IMR-90 (cell line): ENCODE measurements at regions not wholly inside any gene's neighbourhood (a gene's known extent, or its start where the extent isn't known, plus 50 kb on each side); places are given as distances from the start of the nearest gene placed in this dataset.

Experiments
- ATAC-seq: fragments of 200-7000 bp; cut with Tn5 transposase; 2 replicates; pipeline ENCODE4 v1.9.1; 2020; ENCODE audit warnings: low read depth, mild to moderate bottlenecking, moderate library complexity
- BruUV-seq: library from RNA; stranded (reverse); fragments of 400-500 nt; replicated peaks from 2 replicates; lab custom pipeline; 2021; lab: Mats Ljungman, UMichigan
- CTCF ChIA-PET: fragments of 300-600 bp; formaldehyde crosslinking; extraction: SDS; loops from one replicate; lab custom pipeline; 2021; ENCODE audit warnings: antibody characterized with exemption; lab: Yijun Ruan, JAX
- POLR2A ChIA-PET: fragments of 300-600 bp; sonication (Branson Sonifier 250); formaldehyde crosslinking; loops from one replicate; lab custom pipeline; 2022; ENCODE audit warnings: antibody characterized with exemption; ENCODE audit not compliant: unreplicated experiment; lab: Charles Lee
- DNase-seq: peaks from one replicate; pipeline ENCODE4 v3.0.0; 2013
- H2AFZ ChIP-seq: replicated peaks from 2 replicates; pipeline ENCODE3; 2013; ENCODE audit warnings: low read length, mild to moderate bottlenecking; ENCODE audit not compliant: poor library complexity
- H2AK5ac ChIP-seq: 2 replicates; pipeline ENCODE4 v1.6.1; 2013; ENCODE audit warnings: low read depth, low read length, inconsistent platforms
- H2AK9ac ChIP-seq: replicated peaks from 2 replicates; pipeline ENCODE3; 2013; ENCODE audit warnings: mild to moderate bottlenecking, low read depth, low read length, moderate library complexity; ENCODE audit not compliant: poor library complexity
- H2BK120ac ChIP-seq: 2 replicates; pipeline ENCODE4 v1.6.1; 2013; ENCODE audit warnings: low read depth, low read length, inconsistent platforms
- H2BK15ac ChIP-seq: 3 replicates; pipeline ENCODE4 v1.6.1; 2013; ENCODE audit warnings: low read depth, low read length, inconsistent platforms
- H2BK20ac ChIP-seq: 2 replicates; pipeline ENCODE4 v1.6.1; 2013; ENCODE audit warnings: low read depth, mild to moderate bottlenecking, inconsistent platforms, low read length, moderate library complexity
- H2BK5ac ChIP-seq: 2 replicates; pipeline ENCODE4 v1.6.1; 2013; ENCODE audit warnings: mild to moderate bottlenecking, low read depth, low read length, inconsistent platforms; ENCODE audit not compliant: poor library complexity, severe bottlenecking
- H3K14ac ChIP-seq: replicated peaks from 2 replicates; pipeline ENCODE4 v1.6.1; 2013; ENCODE audit warnings: low read depth, low read length, inconsistent platforms
- H3K18ac ChIP-seq: 2 replicates; pipeline ENCODE4 v1.6.1; 2013; ENCODE audit warnings: low read depth, low read length, control low read depth
- H3K23ac ChIP-seq: 2 replicates; pipeline ENCODE4 v1.6.1; 2013; ENCODE audit warnings: low read depth, low read length, inconsistent platforms
- H3K27ac ChIP-seq: 2 replicates; pipeline ENCODE4 v1.5.1; 2013; ENCODE audit warnings: mild to moderate bottlenecking, control low read depth, low read length; ENCODE audit not compliant: insufficient read depth
- H3K27me3 ChIP-seq: 2 replicates; pipeline ENCODE4 v1.6.1; 2013; ENCODE audit warnings: low read length; ENCODE audit not compliant: control insufficient read depth, insufficient read depth
- H3K36me3 ChIP-seq: 2 replicates; pipeline ENCODE4 v1.6.1; 2013; ENCODE audit warnings: low read length, mixed read lengths; ENCODE audit not compliant: control insufficient read depth, insufficient read depth
- H3K4ac ChIP-seq: 2 replicates; pipeline ENCODE4 v1.6.1; 2013; ENCODE audit warnings: low read depth, low read length, inconsistent platforms
- H3K4me1 ChIP-seq: 2 replicates; pipeline ENCODE4 v1.6.1; 2013; ENCODE audit warnings: low read length, mixed read lengths; ENCODE audit not compliant: control insufficient read depth, insufficient read depth
- H3K4me2 ChIP-seq: 2 replicates; pipeline ENCODE4 v1.6.1; 2013; ENCODE audit warnings: low read depth, mild to moderate bottlenecking, control low read depth, low read length, moderate library complexity
- H3K4me3 ChIP-seq: 2 replicates; pipeline ENCODE4 v1.5.1; 2013; ENCODE audit warnings: low read depth, mild to moderate bottlenecking, control low read depth, low read length, moderate library complexity; ENCODE audit not compliant: insufficient read depth
- H3K56ac ChIP-seq: 2 replicates; pipeline ENCODE4 v1.6.1; 2013; ENCODE audit warnings: low read length, inconsistent platforms; ENCODE audit not compliant: insufficient read depth; ENCODE audit errors: extremely low read depth
- H3K79me1 ChIP-seq, 2 experiments: 2 replicates each; pipeline ENCODE4 v1.6.1; 2013; ENCODE audit warnings: low read length in 2 of 2, inconsistent platforms in 1 of 2, low read depth in 1 of 2
- H3K9ac ChIP-seq: 2 replicates; pipeline ENCODE4 v1.6.1; 2013; ENCODE audit warnings: low read depth, low read length, control low read depth
- H3K9me1 ChIP-seq: 2 replicates; pipeline ENCODE4 v1.6.1; 2013; ENCODE audit warnings: low read length, inconsistent platforms; ENCODE audit not compliant: insufficient read depth
- H3K9me3 ChIP-seq: 2 replicates; pipeline ENCODE4 v1.6.1; 2013; ENCODE audit warnings: low read length; ENCODE audit not compliant: control insufficient read depth, insufficient read depth
- H4K20me1 ChIP-seq: 2 replicates; pipeline ENCODE4 v1.6.1; 2013; ENCODE audit warnings: low read length, inconsistent platforms; ENCODE audit not compliant: insufficient read depth
- H4K5ac ChIP-seq: 2 replicates; pipeline ENCODE4 v1.6.1; 2013; ENCODE audit warnings: mild to moderate bottlenecking, low read depth, low read length, control low read depth
- H4K8ac ChIP-seq, 2 experiments: 2 replicates each; pipeline ENCODE4 v1.6.1; 2013; ENCODE audit warnings: low read depth in 2 of 2, low read length in 2 of 2, control low read depth in 1 of 2, inconsistent platforms in 1 of 2
- H4K91ac ChIP-seq: 2 replicates; pipeline ENCODE4 v1.6.1; 2013; ENCODE audit warnings: low read depth, low read length, inconsistent platforms; ENCODE audit not compliant: insufficient read depth
- BHLHE40 ChIP-seq: fragments of 150-350 bp; IDR thresholded peaks from 2 replicates; pipeline ENCODE4 v1.6.1; 2016; ENCODE audit warnings: mild to moderate bottlenecking, low read depth, low read length
- CEBPB ChIP-seq: IDR thresholded peaks from 2 replicates; pipeline ENCODE4 v1.6.1; 2012; ENCODE audit warnings: low read depth, low read length, improper control_type of control experiment
- CHD1 ChIP-seq: IDR thresholded peaks from 2 replicates; pipeline ENCODE4 v1.6.1; 2012; ENCODE audit warnings: low read depth, low read length, improper control_type of control experiment
- CTCF ChIP-seq: conservative IDR thresholded peaks from 2 replicates; pipeline ENCODE4 v1.5.1; 2012; ENCODE audit warnings: mild to moderate bottlenecking, low read depth, low read length, improper control_type of control experiment
- FOS ChIP-seq: fragments of 150-350 bp; IDR thresholded peaks from 2 replicates; pipeline ENCODE4 v1.6.1; 2016; ENCODE audit warnings: low read depth, low read length
- MAFK ChIP-seq: IDR thresholded peaks from 2 replicates; pipeline ENCODE4 v1.6.1; 2012; ENCODE audit warnings: low read depth, low read length, improper control_type of control experiment
- MAZ ChIP-seq: IDR thresholded peaks from 2 replicates; pipeline ENCODE4 v1.6.1; 2012; ENCODE audit warnings: low read depth, mild to moderate bottlenecking, low read length, improper control_type of control experiment, moderate library complexity, borderline replicate concordance
- MXI1 ChIP-seq: IDR thresholded peaks from 2 replicates; pipeline ENCODE4 v1.6.1; 2012; ENCODE audit warnings: low read depth, mild to moderate bottlenecking, low read length, moderate library complexity, borderline replicate concordance
- NFE2L2 ChIP-seq: fragments of 150-350 bp; IDR thresholded peaks from 2 replicates; pipeline ENCODE4 v1.6.1; 2016; ENCODE audit warnings: low read depth, mild to moderate bottlenecking, low read length
- POLR2A ChIP-seq: IDR thresholded peaks from 2 replicates; pipeline ENCODE4 v1.6.1; 2012; ENCODE audit warnings: mild to moderate bottlenecking, low read depth, low read length
- RAD21 ChIP-seq: IDR thresholded peaks from 2 replicates; pipeline ENCODE4 v1.6.1; 2012; ENCODE audit warnings: low read length, improper control_type of control experiment
- RCOR1 ChIP-seq: IDR thresholded peaks from 2 replicates; pipeline ENCODE4 v1.6.1; 2012; ENCODE audit warnings: mild to moderate bottlenecking, low read length, improper control_type of control experiment; ENCODE audit not compliant: insufficient replicate concordance
- RFX5 ChIP-seq: IDR thresholded peaks from 2 replicates; pipeline ENCODE4 v1.8.0; 2012; ENCODE audit warnings: low read depth, mild to moderate bottlenecking, low read length, moderate library complexity
- SMC3 ChIP-seq: fragments of 150-350 bp; IDR thresholded peaks from 2 replicates; pipeline ENCODE4 v1.6.1; 2016; ENCODE audit warnings: low read depth, mild to moderate bottlenecking, antibody characterized with exemption, low read length, moderate library complexity
- WGBS, 2 experiments: methylation state at CpG; one replicate each; pipeline versions ENCODE4 v1.1.5 to v1.1.7; 2013; ENCODE audit warnings: missing lambda C conversion rate in 2 of 2; ENCODE audit not compliant: insufficient read length in 1 of 2; ENCODE audit errors: extremely low coverage in 2 of 2; 5-methylcytosine and 5-hydroxymethylcytosine counted together
- dilution Hi-C: fragments of 300-500 bp; cut with HindIII; formaldehyde crosslinking; loops from one replicate; pipeline ENCODE4 v1.14.3; 2018; ENCODE audit warnings: low sequenced_read_pairs; ENCODE audit not compliant: unreplicated experiment
- in situ Hi-C: fragments of 300-500 bp; cut with MboI; formaldehyde crosslinking; loops from 3 replicates; pipeline ENCODE4 v1.14.3; 2019; ENCODE audit warnings: low sequenced_read_pairs, inconsistent platforms, mixed read lengths
- intact Hi-C: fragments of 100-400 bp; cut with micrococcal nuclease; formaldehyde crosslinking; loops from 2 replicates; pipeline ENCODE4 v1.10.0; 2022
- TF ChIP-seq, protein P1 (sequence below): fragments of 150-350 bp; IDR thresholded peaks from 2 replicates; pipeline ENCODE4 v1.6.1; 2017; ENCODE audit warnings: mild to moderate bottlenecking, antibody characterized with exemption, low read length, low read depth
- TF ChIP-seq, protein P2 (sequence below): fragments of 150-350 bp; IDR thresholded peaks from 2 replicates; pipeline ENCODE4 v1.6.1; 2016; ENCODE audit warnings: low read depth, mild to moderate bottlenecking, low read length, moderate library complexity, borderline replicate concordance

GRCh38 chr1:81470275-81470674 lies 330.5 kb upstream of the ADGRL2 start:
- Histone ChIP-seq H3K14ac (no peak overlapping the region), H4K8ac (no peak overlapping the region), H2AFZ (no peak overlapping the region), H3K23ac (no peak overlapping the region), H3K56ac (no peak overlapping the region), H3K18ac (no peak overlapping the region), H3K79me1 (no peaks in the 10 kb centered on the region), H3K36me3 (no peaks in the 10 kb centered on the region), H3K27ac (no peak overlapping the region), H3K4me2 (no peak overlapping the region), H3K4me3 (no peak overlapping the region), H3K27me3 (no peaks in the 10 kb centered on the region), H2BK15ac (no peak overlapping the region), H2BK5ac (no peak overlapping the region), H3K9me3 (no peaks in the 10 kb centered on the region), H3K4me1 (no peaks in the 10 kb centered on the region), H4K5ac (no peak overlapping the region), H3K9me1 (no peaks in the 10 kb centered on the region), H2BK20ac (no peak overlapping the region), H2BK120ac (no peak overlapping the region), H4K20me1 (no peaks in the 10 kb centered on the region), H3K4ac (no peak overlapping the region), H3K9ac (no peak overlapping the region), H2AK5ac (no peak overlapping the region), H4K91ac (no peak overlapping the region), H2AK9ac (no peak overlapping the region)
- 93% methylated on average over 2 of the region's 3 CpGs; no CpG with 5 or more reads in 1 of the 2 experiments for WGBS, 2 experiments
- DNase-seq (no peak), ATAC-seq (no peak)
- CTCF ChIA-PET: no interaction called here
- TF ChIP-seq, protein P1, sequence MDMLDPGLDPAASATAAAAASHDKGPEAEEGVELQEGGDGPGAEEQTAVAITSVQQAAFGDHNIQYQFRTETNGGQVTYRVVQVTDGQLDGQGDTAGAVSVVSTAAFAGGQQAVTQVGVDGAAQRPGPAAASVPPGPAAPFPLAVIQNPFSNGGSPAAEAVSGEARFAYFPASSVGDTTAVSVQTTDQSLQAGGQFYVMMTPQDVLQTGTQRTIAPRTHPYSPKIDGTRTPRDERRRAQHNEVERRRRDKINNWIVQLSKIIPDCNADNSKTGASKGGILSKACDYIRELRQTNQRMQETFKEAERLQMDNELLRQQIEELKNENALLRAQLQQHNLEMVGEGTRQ: no peak
- TF ChIP-seq MAZ: no peak
- no peak for TF ChIP-seq CTCF
- TF ChIP-seq RAD21: no peak
- TF ChIP-seq MXI1: no peak
- TF ChIP-seq POLR2A: no peak
- TF ChIP-seq, protein P2, sequence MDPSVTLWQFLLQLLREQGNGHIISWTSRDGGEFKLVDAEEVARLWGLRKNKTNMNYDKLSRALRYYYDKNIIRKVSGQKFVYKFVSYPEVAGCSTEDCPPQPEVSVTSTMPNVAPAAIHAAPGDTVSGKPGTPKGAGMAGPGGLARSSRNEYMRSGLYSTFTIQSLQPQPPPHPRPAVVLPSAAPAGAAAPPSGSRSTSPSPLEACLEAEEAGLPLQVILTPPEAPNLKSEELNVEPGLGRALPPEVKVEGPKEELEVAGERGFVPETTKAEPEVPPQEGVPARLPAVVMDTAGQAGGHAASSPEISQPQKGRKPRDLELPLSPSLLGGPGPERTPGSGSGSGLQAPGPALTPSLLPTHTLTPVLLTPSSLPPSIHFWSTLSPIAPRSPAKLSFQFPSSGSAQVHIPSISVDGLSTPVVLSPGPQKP: no peak
- no peak for TF ChIP-seq CEBPB
- no peak for TF ChIP-seq BHLHE40
- TF ChIP-seq MAFK: no peak
- TF ChIP-seq SMC3: no peak
- TF ChIP-seq CHD1: no peak
- TF ChIP-seq RCOR1: no peak
- TF ChIP-seq RFX5: no peak
- TF ChIP-seq NFE2L2: no peak
- TF ChIP-seq FOS: no peak
- in situ Hi-C loops: no loop called here
- POLR2A ChIA-PET: no interaction called here
- dilution Hi-C loops: no loop called here
- intact Hi-C loops: no loop called here
- BruUV-seq: no TSS peak
